OCI-LY3 (cell line): ENCODE measurements at regions not wholly inside any gene's neighbourhood (a gene's known extent, or its start where the extent isn't known, plus 50 kb on each side); places are given as distances from the start of the nearest gene placed in this dataset.

Experiments used
- H2AFZ ChIP-seq: fragments of 200-600, 300-600 bp; shearing (Covaris generic); 2 replicates; pipeline ENCODE4 v1.6.0; 2014; ENCODE audit warnings: antibody characterized with exemption, low read depth, low read length
- H3K27ac ChIP-seq: fragments of 200-600, 300-600 bp; sonication (generic); 2 replicates; pipeline ENCODE4 v1.5.1; 2014; ENCODE audit warnings: mild to moderate bottlenecking, low read length, moderate library complexity, mixed read lengths
- H3K27me3 ChIP-seq: fragments of 200-600, 300-600 bp; sonication (generic); 2 replicates; pipeline ENCODE4 v1.6.1; 2014; ENCODE audit warnings: low read depth, low read length, mixed read lengths
- H3K36me3 ChIP-seq: fragments of 200-600, 300-600 bp; sonication (generic); replicated peaks from 2 replicates; pipeline ENCODE3; 2014; ENCODE audit warnings: low read depth, low read length, mixed read lengths
- H3K4me1 ChIP-seq: fragments of 300-600, 200-600 bp; sonication (generic); 2 replicates; pipeline ENCODE4 v1.6.1; 2014; ENCODE audit warnings: low read length, mixed read lengths
- H3K4me2 ChIP-seq: fragments of 200-600, 300-600 bp; sonication (generic); 2 replicates; pipeline ENCODE4 v1.6.1; 2014; ENCODE audit warnings: low read length, mixed read lengths
- H3K4me3 ChIP-seq: fragments of 300-600, 200-600 bp; sonication (generic); 2 replicates; pipeline ENCODE4 v1.5.1; 2014; ENCODE audit warnings: antibody characterized with exemption, mild to moderate bottlenecking, low read length, moderate library complexity
- H3K79me2 ChIP-seq: fragments of 300-600, 200-600 bp; shearing (Covaris generic); 2 replicates; pipeline ENCODE4 v1.6.1; 2014; ENCODE audit warnings: mild to moderate bottlenecking, low read length, mixed read lengths
- H3K9ac ChIP-seq: fragments of 300-600, 200-600 bp; shearing (Covaris generic); 2 replicates; pipeline ENCODE4 v1.6.0; 2014; ENCODE audit warnings: mild to moderate bottlenecking, low read length, moderate library complexity
- H3K9me3 ChIP-seq: fragments of 200-600, 300-600 bp; shearing (Covaris generic); 2 replicates; pipeline ENCODE4 v1.6.1; 2014; ENCODE audit warnings: low read length, mixed read lengths; ENCODE audit not compliant: insufficient read depth
- H4K20me1 ChIP-seq: fragments of 200-600, 300-600 bp; sonication (generic); 2 replicates; pipeline ENCODE4 v1.6.1; 2016; ENCODE audit warnings: low read length, mixed read lengths; ENCODE audit not compliant: insufficient read depth
- CTCF ChIP-seq: fragments of 200-600, 300-600 bp; sonication (generic); IDR thresholded peaks from 2 replicates; pipeline ENCODE4 v1.5.1; 2014; ENCODE audit warnings: antibody characterized with exemption, low read length, low read depth
- EZH2phosphoT487 ChIP-seq: fragments of 200-600 bp; shearing (Covaris generic); IDR thresholded peaks from 2 replicates; pipeline ENCODE4 v1.6.1; 2018; ENCODE audit warnings: antibody characterized with exemption, mixed run types, low read depth

- no peaks in the 10 kb centered on the region for H3K4me1 ChIP-seq
- no peak overlapping the region for H3K4me3 ChIP-seq
- TF ChIP-seq CTCF, result no peak
- TF ChIP-seq EZH2phosphoT487, result no peak
- no peaks in the 10 kb centered on the region for H3K27me3 ChIP-seq
- no peaks in the 10 kb centered on the region for H3K79me2 ChIP-seq
- H2AFZ ChIP-seq, result no peak overlapping the region
- H3K4me2 ChIP-seq, result no peak overlapping the region
- H3K27ac ChIP-seq, result no peak overlapping the region
- no peak overlapping the region for H3K9ac ChIP-seq
- H4K20me1 ChIP-seq, result no peaks in the 10 kb centered on the region
- no peaks in the 10 kb centered on the region for H3K9me3 ChIP-seq
- H3K36me3 ChIP-seq, result no peaks in the 10 kb centered on the region
These were observed 157.7 kb downstream of the HNMT start for GRCh38 chr2:138121666-138122661.

- Histone ChIP-seq H3K27ac (no peak overlapping the region), H3K4me3 (no peak overlapping the region), H3K9ac (no peak overlapping the region), H3K79me2 (no peaks in the 10 kb centered on the region), H2AFZ (no peak overlapping the region), H3K9me3 (no peaks in the 10 kb centered on the region), H3K27me3 (no peaks in the 10 kb centered on the region), H3K36me3 (no peaks in the 10 kb centered on the region), H3K4me2 (no peak overlapping the region), H4K20me1 (no peaks in the 10 kb centered on the region), H3K4me1 (no peaks in the 10 kb centered on the region)
- no peak for TF ChIP-seq CTCF
These were observed 158.6 kb downstream of the HNMT start for GRCh38 chr2:138122891-138123290.

GRCh38 chr2:138123741-138124140 lies 159.5 kb downstream of the HNMT start:
- H3K4me2 ChIP-seq, result no peak overlapping the region
- H3K4me3 ChIP-seq, result no peak overlapping the region
- H2AFZ ChIP-seq, result no peak overlapping the region
- no peak overlapping the region for H3K27ac ChIP-seq
- H3K9ac ChIP-seq, result no peak overlapping the region
- no peaks in the 10 kb centered on the region for H3K9me3 ChIP-seq
- TF ChIP-seq EZH2phosphoT487 (no peak), CTCF (no peak)
- H3K36me3 ChIP-seq, result no peaks in the 10 kb centered on the region
- no peaks in the 10 kb centered on the region for H3K4me1 ChIP-seq
- no peaks in the 10 kb centered on the region for H4K20me1 ChIP-seq
- H3K27me3 ChIP-seq, result no peaks in the 10 kb centered on the region
- H3K79me2 ChIP-seq, result no peaks in the 10 kb centered on the region

GRCh38 chr2:138124521-138124920 lies 160.2 kb downstream of the HNMT start:
- Histone ChIP-seq H3K9ac (no peak overlapping the region), H3K36me3 (no peaks in the 10 kb centered on the region), H3K9me3 (no peaks in the 10 kb centered on the region), H3K27ac (no peak overlapping the region), H3K79me2 (no peaks in the 10 kb centered on the region), H3K4me3 (no peak overlapping the region), H3K4me1 (no peaks in the 10 kb centered on the region), H2AFZ (no peak overlapping the region), H4K20me1 (no peaks in the 10 kb centered on the region), H3K4me2 (no peak overlapping the region), H3K27me3 (no peaks in the 10 kb centered on the region)
- TF ChIP-seq CTCF, result no peak
- no peak for TF ChIP-seq EZH2phosphoT487
